OCI-LY1 (cell line): ENCODE measurements at regions not wholly inside any gene's neighbourhood (a gene's known extent, or its start where the extent isn't known, plus 50 kb on each side); places are given as distances from the start of the nearest gene placed in this dataset.

Experiments used
- H2AFZ ChIP-seq: fragments of 200-600 bp; sonication (generic), shearing (Covaris generic); 2 replicates; pipeline ENCODE4 v1.6.0; 2014; ENCODE audit warnings: antibody characterized with exemption, mild to moderate bottlenecking, low read length
- H3F3A ChIP-seq: fragments of 200-600 bp; sonication (generic), shearing (Covaris generic); 2 replicates; pipeline ENCODE4 v1.6.0; 2014; ENCODE audit warnings: mild to moderate bottlenecking, antibody characterized with exemption, low read length, moderate library complexity; ENCODE audit not compliant: insufficient read depth
- H3K27ac ChIP-seq: fragments of 200-600 bp; sonication (generic); 2 replicates; pipeline ENCODE4 v1.5.1; 2014; ENCODE audit warnings: low read length, mixed run types, mild to moderate bottlenecking, low read depth; ENCODE audit not compliant: poor library complexity, severe bottlenecking
- H3K27me3 ChIP-seq: fragments of 200-600 bp; sonication (generic); 2 replicates; pipeline ENCODE4 v1.6.0; 2014; ENCODE audit warnings: antibody characterized with exemption, mild to moderate bottlenecking, low read length, moderate library complexity; ENCODE audit not compliant: insufficient read depth
- H3K36me3 ChIP-seq: fragments of 200-600 bp; sonication (generic); 2 replicates; pipeline ENCODE4 v1.6.1; 2014; ENCODE audit warnings: mild to moderate bottlenecking, antibody characterized with exemption, low read length, moderate library complexity, mixed read lengths; ENCODE audit not compliant: insufficient read depth
- H3K4me1 ChIP-seq: fragments of 200-600 bp; sonication (generic); 2 replicates; pipeline ENCODE4 v1.5.1; 2014; ENCODE audit warnings: mild to moderate bottlenecking, low read length, moderate library complexity; ENCODE audit not compliant: insufficient read depth, severe bottlenecking
- H3K4me2 ChIP-seq: fragments of 200-600 bp; sonication (generic), shearing (Covaris generic); 2 replicates; pipeline ENCODE4 v1.6.1; 2014; ENCODE audit warnings: low read length
- H3K4me3 ChIP-seq: fragments of 200-600 bp; sonication (generic); 2 replicates; pipeline ENCODE4 v1.5.1; 2014; ENCODE audit warnings: low read length, low read depth, mild to moderate bottlenecking, mixed read lengths; ENCODE audit not compliant: poor library complexity, severe bottlenecking
- H3K79me2 ChIP-seq: fragments of 200-600 bp; shearing (Covaris generic); 2 replicates; pipeline ENCODE4 v1.6.1; 2016; ENCODE audit warnings: mixed run types, low read length, mixed read lengths; ENCODE audit not compliant: insufficient read depth
- H3K9ac ChIP-seq: fragments of 200-600 bp; sonication (generic), shearing (Covaris generic); 2 replicates; pipeline ENCODE4 v1.6.1; 2014; ENCODE audit warnings: mild to moderate bottlenecking, low read length, mixed read lengths
- H3K9me2 ChIP-seq: fragments of 200-600 bp; sonication (generic), shearing (Covaris generic); 2 replicates; pipeline ENCODE4 v1.6.1; 2014; ENCODE audit warnings: low read depth, mild to moderate bottlenecking, low read length, mixed read lengths
- H3K9me3 ChIP-seq: fragments of 200-600 bp; shearing (Covaris generic); 2 replicates; pipeline ENCODE4 v1.6.1; 2014; ENCODE audit warnings: low read length, mixed read lengths
- H4K20me1 ChIP-seq: fragments of 200-600 bp; sonication (generic), shearing (Covaris generic); 2 replicates; pipeline ENCODE4 v1.6.0; 2016; ENCODE audit warnings: mild to moderate bottlenecking, low read length; ENCODE audit not compliant: insufficient read depth
- CTCF ChIP-seq: fragments of 200-600 bp; sonication (generic), shearing (Covaris generic); IDR thresholded peaks from 2 replicates; pipeline ENCODE4 v1.5.1; 2017; ENCODE audit warnings: mild to moderate bottlenecking, antibody characterized with exemption, low read length, moderate library complexity, mixed read lengths
- EZH2 ChIP-seq: fragments of 200-600 bp; sonication (generic), shearing (Covaris generic); IDR thresholded peaks from 2 replicates; pipeline ENCODE4 v1.8.0; 2017; ENCODE audit warnings: borderline replicate concordance, mixed run types, mild to moderate bottlenecking, antibody characterized with exemption, low read length, moderate library complexity, mixed read lengths

- Histone ChIP-seq H3K9me2 (no peaks in the 10 kb centered on the region), H3K79me2 (no peaks in the 10 kb centered on the region), H3K9ac (no peak overlapping the region), H2AFZ (no peak overlapping the region), H3K4me1 (no peaks in the 10 kb centered on the region), H3K27me3 (no peaks in the 10 kb centered on the region), H4K20me1 (no peaks in the 10 kb centered on the region), H3K36me3 (no peaks in the 10 kb centered on the region), H3K9me3 (no peaks in the 10 kb centered on the region), H3K4me2 (no peak overlapping the region), H3K27ac (no peak overlapping the region), H3F3A (no peaks in the 10 kb centered on the region), H3K4me3 (no peak overlapping the region)
- TF ChIP-seq EZH2, result no peak
- TF ChIP-seq CTCF, result no peak
Measured at GRCh38 chr9:78543353-78543752, 246.4 kb downstream of the PSAT1 start.

DNA sequence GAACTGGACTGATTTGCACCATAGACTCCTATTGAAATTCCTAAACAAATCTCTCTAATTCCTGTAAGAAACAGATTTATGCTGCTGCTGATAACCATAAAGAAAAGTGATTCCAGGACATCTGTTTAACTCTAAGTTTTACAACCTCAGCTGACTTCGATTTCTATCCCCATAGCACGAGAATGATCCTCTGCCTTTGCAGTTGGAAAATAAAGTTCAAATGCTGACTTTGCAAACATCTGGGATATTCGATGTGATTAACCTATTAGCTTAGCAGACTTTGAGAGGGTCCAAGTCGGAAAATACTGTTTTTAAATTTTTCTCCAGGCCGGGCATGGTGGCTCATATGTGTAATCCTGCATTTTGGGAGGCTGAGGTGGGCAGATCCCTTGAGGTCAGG, 247.3 kb downstream of the PSAT1 start:
- Histone ChIP-seq H2AFZ (no peak overlapping the region), H3K9ac (no peak overlapping the region), H3F3A (no peaks in the 10 kb centered on the region), H3K9me3 (no peaks in the 10 kb centered on the region), H3K4me3 (no peak overlapping the region), H3K4me1 (no peaks in the 10 kb centered on the region), H3K27me3 (no peaks in the 10 kb centered on the region), H3K36me3 (no peaks in the 10 kb centered on the region), H4K20me1 (no peaks in the 10 kb centered on the region), H3K79me2 (no peaks in the 10 kb centered on the region), H3K9me2 (no peaks in the 10 kb centered on the region), H3K4me2 (no peak overlapping the region), H3K27ac (no peak overlapping the region)
- TF ChIP-seq EZH2, result no peak
- no peak for TF ChIP-seq CTCF

GRCh38 chr9:78547831-78548230, 250.9 kb downstream of the PSAT1 start:
- Histone ChIP-seq H4K20me1 (no peaks in the 10 kb centered on the region), H3K79me2 (no peaks in the 10 kb centered on the region), H3K9me2 (no peaks in the 10 kb centered on the region), H3K36me3 (no peaks in the 10 kb centered on the region), H3K9ac (no peak overlapping the region), H2AFZ (no peak overlapping the region), H3K4me1 (no peaks in the 10 kb centered on the region), H3K4me2 (no peak overlapping the region), H3K4me3 (no peak overlapping the region), H3K9me3 (no peaks in the 10 kb centered on the region), H3K27ac (no peak overlapping the region), H3F3A (no peaks in the 10 kb centered on the region), H3K27me3 (no peaks in the 10 kb centered on the region)
- TF ChIP-seq EZH2, result no peak
- no peak for TF ChIP-seq CTCF
